ENCODE measurements at regions not wholly inside any gene's neighbourhood (a gene's known extent, or its start where the extent isn't known, plus 50 kb on each side); places are given as distances from the start of the nearest gene placed in this dataset.

DNA sequence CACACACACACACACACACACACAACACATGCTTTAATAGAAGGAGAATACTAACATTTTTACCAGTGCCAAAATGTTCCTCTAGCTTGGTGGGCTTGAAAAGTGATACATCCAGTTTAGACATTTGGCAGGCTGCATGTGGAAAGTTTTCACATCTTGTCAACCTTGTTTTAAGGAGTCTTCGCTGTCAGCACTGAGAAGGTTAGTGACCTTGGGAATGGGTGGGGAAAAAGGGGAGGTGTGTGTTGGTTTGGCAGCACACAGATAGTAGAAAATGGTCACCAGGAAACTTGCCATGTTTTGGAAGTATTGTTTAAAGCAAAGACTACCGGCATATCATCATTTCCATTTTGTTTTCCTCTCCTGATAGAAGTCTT, 346.5 kb upstream of the ADAMTSL1 start:
- no peaks in the 10 kb centered on the region for H3K27me3 ChIP-seq (ENCODE audit: low read depth, low read length)
- H3K4me3 ChIP-seq (ENCODE audit: low read length): no peak overlapping the region
- TF ChIP-seq EZH2phosphoT487 (IDR thresholded peaks at IDR 0.05; ENCODE audit: low read depth): no peak
- TF ChIP-seq, protein P1, sequence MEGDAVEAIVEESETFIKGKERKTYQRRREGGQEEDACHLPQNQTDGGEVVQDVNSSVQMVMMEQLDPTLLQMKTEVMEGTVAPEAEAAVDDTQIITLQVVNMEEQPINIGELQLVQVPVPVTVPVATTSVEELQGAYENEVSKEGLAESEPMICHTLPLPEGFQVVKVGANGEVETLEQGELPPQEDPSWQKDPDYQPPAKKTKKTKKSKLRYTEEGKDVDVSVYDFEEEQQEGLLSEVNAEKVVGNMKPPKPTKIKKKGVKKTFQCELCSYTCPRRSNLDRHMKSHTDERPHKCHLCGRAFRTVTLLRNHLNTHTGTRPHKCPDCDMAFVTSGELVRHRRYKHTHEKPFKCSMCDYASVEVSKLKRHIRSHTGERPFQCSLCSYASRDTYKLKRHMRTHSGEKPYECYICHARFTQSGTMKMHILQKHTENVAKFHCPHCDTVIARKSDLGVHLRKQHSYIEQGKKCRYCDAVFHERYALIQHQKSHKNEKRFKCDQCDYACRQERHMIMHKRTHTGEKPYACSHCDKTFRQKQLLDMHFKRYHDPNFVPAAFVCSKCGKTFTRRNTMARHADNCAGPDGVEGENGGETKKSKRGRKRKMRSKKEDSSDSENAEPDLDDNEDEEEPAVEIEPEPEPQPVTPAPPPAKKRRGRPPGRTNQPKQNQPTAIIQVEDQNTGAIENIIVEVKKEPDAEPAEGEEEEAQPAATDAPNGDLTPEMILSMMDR (IDR thresholded peaks at IDR 0.05; ENCODE audit: low read depth, low read length): no peak
- H4K20me1 ChIP-seq (ENCODE audit: insufficient read depth, low read length): no peaks in the 10 kb centered on the region
- no peaks in the 10 kb centered on the region for H3K4me1 ChIP-seq (ENCODE audit: low read length)
- H3K4me2 ChIP-seq (ENCODE audit: low read length): no peak overlapping the region
- no peaks in the 10 kb centered on the region for H3K36me3 ChIP-seq (replicated peaks; ENCODE audit: low read depth, low read length)
- no peak overlapping the region for H3K27ac ChIP-seq (ENCODE audit: low read length)
- no peak overlapping the region for H2AFZ ChIP-seq (ENCODE audit: low read depth, low read length)
- no peaks in the 10 kb centered on the region for H3K9me3 ChIP-seq (ENCODE audit: insufficient read depth, low read length)
- H3K79me2 ChIP-seq (ENCODE audit: low read length): no peaks in the 10 kb centered on the region
- no peak overlapping the region for H3K9ac ChIP-seq (ENCODE audit: low read length)

DNA sequence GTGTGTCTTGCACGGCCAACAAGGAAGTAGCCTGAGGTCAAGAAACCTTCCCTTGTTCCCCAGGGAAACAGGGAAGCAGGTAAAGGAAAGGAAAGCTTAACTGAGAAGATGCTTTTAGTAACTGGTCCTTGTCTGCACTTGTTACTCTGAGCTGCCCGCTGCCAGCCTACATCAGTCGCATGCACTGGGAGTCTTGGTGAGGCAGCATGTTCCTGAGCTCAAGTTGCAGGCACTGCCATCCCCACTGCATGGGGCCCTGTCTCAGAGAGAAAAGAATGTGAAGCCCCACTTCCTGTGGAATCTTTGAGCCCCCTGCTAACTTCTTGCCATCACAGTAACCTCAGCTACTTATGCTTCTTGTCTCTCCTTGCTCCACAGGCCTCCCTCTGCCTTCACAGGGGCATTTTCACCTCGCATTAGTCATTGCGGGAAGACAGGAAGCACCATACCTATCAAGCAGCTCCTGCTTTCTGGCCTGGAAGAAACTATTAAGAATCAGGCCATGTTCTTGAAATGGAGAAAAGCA, 344.1 kb upstream of the ADAMTSL1 start:
- H3K27ac ChIP-seq (ENCODE audit: low read length): no peak overlapping the region

DNA sequence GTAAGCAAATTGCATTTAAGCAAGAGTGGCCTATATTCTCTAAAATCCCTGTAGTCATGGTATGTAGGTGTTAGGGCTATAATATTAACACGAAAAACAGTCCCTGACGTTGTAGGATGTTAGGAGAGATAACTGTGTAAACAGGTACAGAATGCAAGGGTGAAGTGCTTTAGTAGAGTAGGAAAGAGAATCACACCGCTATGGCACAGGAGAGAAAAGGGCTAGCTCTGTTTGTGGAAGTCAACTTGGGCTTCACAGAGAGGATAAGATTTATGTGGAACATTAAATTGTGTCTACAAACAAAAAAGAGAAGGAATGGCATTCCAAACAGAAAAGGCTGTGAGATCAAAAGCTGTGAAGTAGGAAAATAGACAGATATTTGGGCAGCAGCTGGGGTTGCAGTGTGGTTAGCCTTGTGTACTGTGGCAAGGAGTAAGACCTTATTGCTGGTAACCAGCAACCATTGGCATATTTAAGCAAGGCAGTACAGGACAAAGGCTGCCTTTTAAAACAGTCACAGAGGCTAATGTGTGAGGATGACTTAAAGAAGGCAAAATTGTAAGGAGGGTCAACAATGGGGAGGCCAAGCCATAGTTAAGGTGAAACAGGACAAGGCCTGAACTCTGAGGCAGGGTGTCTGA, 337.5 kb upstream of the ADAMTSL1 start:
- no peaks in the 10 kb centered on the region for H3K4me1 ChIP-seq (ENCODE audit: low read length)
- H4K20me1 ChIP-seq (ENCODE audit: insufficient read depth, low read length): no peaks in the 10 kb centered on the region
- H3K27ac ChIP-seq (ENCODE audit: low read length): no peak overlapping the region
- no peaks in the 10 kb centered on the region for H3K9me3 ChIP-seq (ENCODE audit: insufficient read depth, low read length)
- no peaks in the 10 kb centered on the region for H3K36me3 ChIP-seq (replicated peaks; ENCODE audit: low read depth, low read length)
- H2AFZ ChIP-seq (ENCODE audit: low read depth, low read length): no peak overlapping the region
- no peak overlapping the region for H3K4me2 ChIP-seq (ENCODE audit: low read length)
- H3K27me3 ChIP-seq (ENCODE audit: low read depth, low read length): no peaks in the 10 kb centered on the region
- H3K4me3 ChIP-seq (ENCODE audit: low read length): no peak overlapping the region
- no peaks in the 10 kb centered on the region for H3K79me2 ChIP-seq (ENCODE audit: low read length)
- no peak overlapping the region for H3K9ac ChIP-seq (ENCODE audit: low read length)
- TF ChIP-seq, protein P1 (IDR thresholded peaks at IDR 0.05; ENCODE audit: low read depth, low read length): no peak
- TF ChIP-seq EZH2phosphoT487 (IDR thresholded peaks at IDR 0.05; ENCODE audit: low read depth): no peak

More for the DNA sequence above, 344.1 kb upstream of the ADAMTSL1 start:
- H3K4me2 ChIP-seq (ENCODE audit: low read length): no peak overlapping the region
- H4K20me1 ChIP-seq (ENCODE audit: insufficient read depth, low read length): no peaks in the 10 kb centered on the region
- no peak for TF ChIP-seq EZH2phosphoT487 (IDR thresholded peaks at IDR 0.05; ENCODE audit: low read depth)
- TF ChIP-seq, protein P1 (IDR thresholded peaks at IDR 0.05; ENCODE audit: low read depth, low read length): no peak
- no peaks in the 10 kb centered on the region for H3K27me3 ChIP-seq (ENCODE audit: low read depth, low read length)
- no peaks in the 10 kb centered on the region for H3K4me1 ChIP-seq (ENCODE audit: low read length)
- no peaks in the 10 kb centered on the region for H3K36me3 ChIP-seq (replicated peaks; ENCODE audit: low read depth, low read length)
- no peaks in the 10 kb centered on the region for H3K79me2 ChIP-seq (ENCODE audit: low read length)
- no peak overlapping the region for H3K9ac ChIP-seq (ENCODE audit: low read length)
- no peak overlapping the region for H2AFZ ChIP-seq (ENCODE audit: low read depth, low read length)
- H3K4me3 ChIP-seq (ENCODE audit: low read length): no peak overlapping the region
- H3K9me3 ChIP-seq (ENCODE audit: insufficient read depth, low read length): no peaks in the 10 kb centered on the region

DNA sequence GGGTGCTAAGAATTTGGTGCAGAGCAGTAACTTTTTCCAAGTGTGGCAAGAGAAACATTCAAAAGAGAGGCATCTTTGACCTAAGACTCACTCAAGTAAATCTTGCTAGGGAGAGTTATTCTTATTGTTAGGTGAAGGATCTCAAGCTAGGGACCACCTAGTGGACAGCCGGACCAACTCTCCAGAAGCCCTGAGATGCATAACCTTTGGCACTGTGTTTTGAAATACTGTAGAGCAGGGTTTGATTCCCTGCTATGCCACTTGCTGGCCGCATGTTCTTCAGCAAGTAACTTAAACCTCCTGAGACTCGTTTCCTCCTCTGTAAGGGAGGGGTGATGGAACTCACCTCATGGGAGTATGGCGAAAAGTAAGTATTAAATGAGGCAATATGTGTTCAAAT, 336.1 kb upstream of the ADAMTSL1 start:
- Histone ChIP-seq H3K4me3 (ENCODE audit: low read length) (no peak overlapping the region), H3K9me3 (ENCODE audit: insufficient read depth, low read length) (no peaks in the 10 kb centered on the region), H3K27me3 (ENCODE audit: low read depth, low read length) (no peaks in the 10 kb centered on the region), H2AFZ (ENCODE audit: low read depth, low read length) (no peak overlapping the region), H3K9ac (ENCODE audit: low read length) (no peak overlapping the region), H3K27ac (ENCODE audit: low read length) (no peak overlapping the region), H3K4me2 (ENCODE audit: low read length) (no peak overlapping the region), H3K79me2 (ENCODE audit: low read length) (no peaks in the 10 kb centered on the region), H3K4me1 (ENCODE audit: low read length) (no peaks in the 10 kb centered on the region), H4K20me1 (ENCODE audit: insufficient read depth, low read length) (no peaks in the 10 kb centered on the region), H3K36me3 (replicated peaks; ENCODE audit: low read depth, low read length) (no peaks in the 10 kb centered on the region)
- TF ChIP-seq, protein P1 (IDR thresholded peaks at IDR 0.05; ENCODE audit: low read depth, low read length): no peak
- TF ChIP-seq EZH2phosphoT487 (IDR thresholded peaks at IDR 0.05; ENCODE audit: low read depth): no peak
